ENCODE measurements at regions not wholly inside any gene's neighbourhood (a gene's known extent, or its start where the extent isn't known, plus 50 kb on each side); places are given as distances from the start of the nearest gene placed in this dataset.

DNA sequence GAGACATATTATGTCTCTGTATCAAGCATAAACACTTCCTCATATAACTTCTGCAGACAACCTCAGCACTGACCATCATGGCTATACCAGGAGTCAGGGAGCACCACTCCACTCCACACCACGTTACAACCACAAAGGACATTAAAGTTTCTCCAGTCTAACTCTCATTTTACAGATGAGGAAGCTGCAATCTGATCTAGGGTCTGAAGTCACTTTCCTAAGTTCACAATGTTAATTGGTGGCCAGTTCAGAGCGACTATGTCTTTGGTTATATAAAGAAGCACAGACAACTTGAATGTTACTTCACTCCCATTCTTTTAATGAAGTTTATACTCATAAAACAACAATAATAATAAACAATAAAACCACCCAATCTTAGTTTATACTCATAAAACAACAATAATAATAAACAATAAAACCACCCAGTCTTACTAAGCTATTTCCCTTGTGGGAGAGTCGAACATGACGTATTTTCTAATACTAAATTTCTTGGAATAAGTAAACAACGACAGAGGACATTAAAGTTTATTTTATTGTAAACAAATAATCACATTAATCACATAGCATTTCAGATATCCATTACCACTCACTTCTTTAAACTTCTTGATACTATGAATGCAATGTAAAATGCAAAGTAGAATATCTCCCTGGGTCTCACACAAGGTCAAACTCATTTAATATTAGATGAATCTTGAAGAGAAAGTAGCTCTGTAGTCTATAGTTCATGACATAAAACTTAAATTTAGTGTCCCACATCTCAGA is 72.4 kb upstream of the SSTR1 start:
- Histone ChIP-seq H3K9me3 (ENCODE audit: control insufficient read depth in 2 of 2, low read length in 2 of 2) (no peaks in the 10 kb centered on the region), H3K36me3 (ENCODE audit: control insufficient read depth, insufficient read depth, low read length) (no peaks in the 10 kb centered on the region), H3K4me3 (ENCODE audit: low read depth, low read length) (no peak overlapping the region), H3K4me1 (ENCODE audit: control insufficient read depth, insufficient read depth, low read length, poor library complexity, severe bottlenecking) (no peaks in the 10 kb centered on the region), H3K27ac (ENCODE audit: insufficient read depth, low read length, poor library complexity, severe bottlenecking) (no peak overlapping the region), H3K27me3 (ENCODE audit: control insufficient read depth, insufficient read depth, low read length) (peaks cover 2% of the 10 kb centered on the region)
- no peak overlapping the region for H3K27ac Mint-ChIP-seq
- H3K27me3 Mint-ChIP-seq, result peaks cover 10% of the 10 kb centered on the region
- ATAC-seq (ENCODE audit: low read depth in 2 of 2) (no peak), DNase-seq (no peak)
- no peaks in the 10 kb centered on the region for H3K36me3 Mint-ChIP-seq
- H3K4me3 Mint-ChIP-seq, result no peak overlapping the region
- peaks cover 0 to 5% (median 3%) of the 10 kb centered on the region in 4 donors for H3K4me1 Mint-ChIP-seq
- H3K9me3 Mint-ChIP-seq, result no peaks in the 10 kb centered on the region

DNA sequence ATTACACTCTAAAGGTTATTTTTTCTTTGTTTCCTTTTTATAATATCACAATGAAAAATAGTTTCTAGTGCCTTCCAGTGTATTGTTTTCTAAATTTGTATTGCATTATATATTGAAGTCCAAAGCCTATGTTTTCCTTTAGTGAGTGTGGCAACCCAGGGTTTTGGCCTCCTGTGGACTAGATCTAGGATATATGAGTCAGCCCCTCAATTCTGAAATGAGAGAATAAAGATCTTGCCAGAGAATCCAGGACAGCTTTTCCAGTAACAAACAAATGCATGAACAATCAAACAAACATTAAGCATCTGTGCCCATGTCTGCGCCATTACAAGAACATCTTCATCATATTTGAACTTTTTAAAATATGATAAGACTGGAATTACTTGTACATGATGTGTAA is 70.7 kb upstream of the SSTR1 start:
- peaks cover 4% of the 10 kb centered on the region for H3K27me3 ChIP-seq (ENCODE audit: control insufficient read depth, insufficient read depth, low read length)
- no peak overlapping the region for H3K4me3 ChIP-seq (ENCODE audit: low read depth, low read length)
- Mint-ChIP-seq H3K4me1 (peaks cover 0 to 4% (median 0%) of the 10 kb centered on the region in 4 donors), H3K36me3 (peaks cover 3% of the 10 kb centered on the region), H3K9me3 (no peaks in the 10 kb centered on the region), H3K27ac (no peak overlapping the region), H3K27me3 (peaks cover 21% of the 10 kb centered on the region), H3K4me3 (no peak overlapping the region)
- no peaks in the 10 kb centered on the region for H3K4me1 ChIP-seq (ENCODE audit: control insufficient read depth, insufficient read depth, low read length, poor library complexity, severe bottlenecking)
- ATAC-seq (ENCODE audit: low read depth in 2 of 2), result no peak
- no peaks in the 10 kb centered on the region for H3K9me3 ChIP-seq (ENCODE audit: control insufficient read depth in 2 of 2, low read length in 2 of 2)
- no peaks in the 10 kb centered on the region for H3K36me3 ChIP-seq (ENCODE audit: control insufficient read depth, insufficient read depth, low read length)
- no peak for DNase-seq
- no peak overlapping the region for H3K27ac ChIP-seq (ENCODE audit: insufficient read depth, low read length, poor library complexity, severe bottlenecking)

DNA sequence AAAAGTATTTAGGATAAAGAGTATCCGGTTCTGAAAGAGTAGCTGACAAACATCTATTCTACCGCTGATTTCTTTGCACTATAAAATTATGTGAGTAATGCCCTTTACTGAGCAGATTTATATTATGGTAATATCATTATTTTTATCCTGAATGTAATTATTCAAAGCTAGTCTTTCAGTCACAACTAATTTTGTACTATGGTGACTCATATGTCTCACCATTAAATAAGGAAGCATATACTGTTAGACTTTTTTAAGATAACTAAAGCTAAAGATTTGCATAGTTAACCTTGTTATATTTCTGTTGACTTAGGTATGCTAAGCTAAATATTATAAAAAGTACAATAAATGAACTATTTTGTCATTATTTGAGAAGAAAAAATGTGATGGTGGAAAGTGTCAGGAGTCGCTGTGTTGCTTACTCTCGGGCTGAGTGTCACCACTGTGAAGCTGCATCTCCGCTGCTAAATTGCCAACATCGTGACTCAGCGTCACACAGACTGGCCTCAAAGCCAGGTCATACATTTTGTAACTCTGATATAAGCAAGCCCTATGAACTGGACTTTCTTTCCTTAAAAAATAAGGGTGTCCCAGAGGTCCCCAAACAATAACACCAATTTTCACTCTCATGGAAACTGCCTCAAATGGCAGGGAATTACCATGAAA is 69.1 kb upstream of the SSTR1 start:
- peaks cover 0 to 4% (median 0%) of the 10 kb centered on the region in 4 donors for H3K4me1 Mint-ChIP-seq
- H3K9me3 ChIP-seq (ENCODE audit: control insufficient read depth in 2 of 2, low read length in 2 of 2), result no peaks in the 10 kb centered on the region
- H3K36me3 Mint-ChIP-seq, result peaks cover 3% of the 10 kb centered on the region
- H3K27ac Mint-ChIP-seq, result no peak overlapping the region
- H3K4me1 ChIP-seq (ENCODE audit: control insufficient read depth, insufficient read depth, low read length, poor library complexity, severe bottlenecking), result no peaks in the 10 kb centered on the region
- H3K4me3 Mint-ChIP-seq, result no peak overlapping the region
- H3K27me3 Mint-ChIP-seq, result peaks cover 21% of the 10 kb centered on the region
- no peak overlapping the region for H3K4me3 ChIP-seq (ENCODE audit: low read depth, low read length)
- H3K9me3 Mint-ChIP-seq, result no peaks in the 10 kb centered on the region
- DNase-seq, result no peak
- H3K27ac ChIP-seq (ENCODE audit: insufficient read depth, low read length, poor library complexity, severe bottlenecking), result no peak overlapping the region
- no peak for ATAC-seq (ENCODE audit: low read depth in 2 of 2)
- peaks cover 4% of the 10 kb centered on the region for H3K27me3 ChIP-seq (ENCODE audit: control insufficient read depth, insufficient read depth, low read length)
- H3K36me3 ChIP-seq (ENCODE audit: control insufficient read depth, insufficient read depth, low read length), result no peaks in the 10 kb centered on the region

DNA sequence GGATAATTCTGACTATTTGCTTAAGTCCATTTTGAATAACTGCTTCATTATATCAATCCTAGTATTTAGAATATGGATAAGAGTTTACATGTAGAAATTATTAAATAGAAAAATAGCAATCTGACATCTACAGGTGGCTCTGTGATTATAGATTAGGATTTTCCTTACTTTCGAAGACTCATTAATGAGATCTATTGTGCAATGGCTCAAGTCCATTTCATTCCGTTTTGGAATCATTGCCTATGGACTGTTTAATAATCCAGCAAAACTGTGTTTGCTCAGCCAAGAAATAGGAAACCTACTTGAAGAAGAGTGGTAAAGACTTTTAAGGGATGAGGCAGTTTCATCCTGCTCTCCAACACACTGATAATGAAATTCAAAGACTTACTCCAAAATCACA is 67.8 kb upstream of the SSTR1 start:
- no peaks in the 10 kb centered on the region for H3K4me1 ChIP-seq (ENCODE audit: control insufficient read depth, insufficient read depth, low read length, poor library complexity, severe bottlenecking)
- H3K4me3 Mint-ChIP-seq, result no peak overlapping the region
- H3K36me3 ChIP-seq (ENCODE audit: control insufficient read depth, insufficient read depth, low read length), result no peaks in the 10 kb centered on the region
- H3K36me3 Mint-ChIP-seq, result peaks cover 3% of the 10 kb centered on the region
- H3K9me3 Mint-ChIP-seq, result no peaks in the 10 kb centered on the region
- H3K27ac ChIP-seq (ENCODE audit: insufficient read depth, low read length, poor library complexity, severe bottlenecking), result no peak overlapping the region
- no peak overlapping the region for H3K4me3 ChIP-seq (ENCODE audit: low read depth, low read length)
- ATAC-seq (ENCODE audit: low read depth in 2 of 2) (no peak), DNase-seq (no peak)
- H3K27ac Mint-ChIP-seq, result no peak overlapping the region
- peaks cover 0 to 4% (median 0%) of the 10 kb centered on the region in 4 donors for H3K4me1 Mint-ChIP-seq
- H3K27me3 Mint-ChIP-seq, result peaks cover 25% of the 10 kb centered on the region
- peaks cover 4% of the 10 kb centered on the region for H3K27me3 ChIP-seq (ENCODE audit: control insufficient read depth, insufficient read depth, low read length)
- H3K9me3 ChIP-seq (ENCODE audit: control insufficient read depth in 2 of 2, low read length in 2 of 2), result no peaks in the 10 kb centered on the region

DNA sequence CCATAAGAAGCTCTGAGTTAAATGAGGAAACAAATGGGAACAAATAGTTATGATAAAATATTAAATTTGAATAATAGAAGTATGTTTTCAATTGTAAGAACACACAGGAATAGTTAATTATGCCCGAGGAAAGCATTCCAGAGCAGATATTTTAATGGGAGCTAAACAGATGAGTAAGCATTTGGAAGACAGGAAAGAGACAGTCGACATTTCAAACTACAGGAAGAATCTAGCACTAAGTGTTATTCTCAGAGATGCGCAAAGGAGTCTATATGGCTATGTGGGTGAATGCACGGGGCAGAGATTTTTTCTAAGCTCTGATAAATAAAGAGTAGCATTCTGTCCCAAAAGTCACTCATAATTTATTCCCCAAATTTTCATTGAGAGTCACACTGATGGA is 64.5 kb upstream of the SSTR1 start:
- Histone ChIP-seq H3K36me3 (ENCODE audit: control insufficient read depth, insufficient read depth, low read length) (no peaks in the 10 kb centered on the region), H3K27me3 (ENCODE audit: control insufficient read depth, insufficient read depth, low read length) (peaks cover 4% of the 10 kb centered on the region), H3K4me1 (ENCODE audit: control insufficient read depth, insufficient read depth, low read length, poor library complexity, severe bottlenecking) (no peaks in the 10 kb centered on the region), H3K27ac (ENCODE audit: insufficient read depth, low read length, poor library complexity, severe bottlenecking) (no peak overlapping the region), H3K9me3 (ENCODE audit: control insufficient read depth in 2 of 2, low read length in 2 of 2) (no peaks in the 10 kb centered on the region), H3K4me3 (ENCODE audit: low read depth, low read length) (no peak overlapping the region)
- H3K27me3 Mint-ChIP-seq, result peaks cover 29% of the 10 kb centered on the region
- peaks cover 0 to 3% (median 0%) of the 10 kb centered on the region in 7 donors for H3K9me3 Mint-ChIP-seq
- no peak overlapping the region for H3K4me3 Mint-ChIP-seq
- peaks cover 3% of the 10 kb centered on the region for H3K36me3 Mint-ChIP-seq
- ATAC-seq (ENCODE audit: low read depth in 2 of 2), result no peak
- H3K27ac Mint-ChIP-seq, result no peak overlapping the region
- DNase-seq, result no peak
- no peaks in the 10 kb centered on the region for H3K4me1 Mint-ChIP-seq

DNA sequence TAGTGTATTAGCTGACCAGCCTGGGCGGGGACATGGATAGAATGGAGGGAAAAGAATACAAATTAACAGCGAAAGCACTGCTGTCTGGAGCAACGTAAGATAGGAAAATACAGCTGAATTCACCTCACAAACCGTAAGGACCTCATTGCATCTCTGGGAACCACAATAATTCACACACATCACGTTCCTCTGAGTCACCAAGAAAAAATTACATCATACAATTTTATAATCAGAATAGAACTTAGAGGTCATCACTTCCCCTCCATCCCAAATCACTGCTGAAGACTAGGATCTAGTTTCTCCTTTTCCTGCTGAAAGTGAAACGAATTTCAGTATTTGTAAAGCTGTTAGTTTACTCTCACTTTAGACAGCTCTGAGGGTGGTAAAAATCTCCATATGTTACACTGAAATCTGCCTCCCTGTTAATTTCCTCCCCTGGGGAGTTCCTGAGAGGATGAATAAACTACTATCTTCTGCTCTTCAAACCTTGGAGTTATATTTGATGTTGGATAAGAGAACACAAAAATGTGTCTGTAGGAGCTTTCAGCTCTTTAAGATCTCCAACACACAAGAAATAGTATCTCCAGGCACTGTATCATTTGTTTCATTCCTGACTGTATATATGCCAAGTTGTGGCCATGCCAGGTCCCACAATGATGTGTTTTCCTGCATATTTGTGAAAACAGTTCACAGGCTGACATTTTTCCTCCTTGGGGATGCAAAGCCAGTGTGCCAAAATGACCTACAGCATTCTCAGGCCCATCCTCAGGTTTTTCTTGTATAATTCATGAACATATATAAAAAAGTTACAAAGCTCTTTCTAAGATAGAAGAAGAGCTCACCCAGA is 63.8 kb upstream of the SSTR1 start:
- no peaks in the 10 kb centered on the region for H3K9me3 ChIP-seq (ENCODE audit: control insufficient read depth in 2 of 2, low read length in 2 of 2)
- H3K27ac ChIP-seq (ENCODE audit: insufficient read depth, low read length, poor library complexity, severe bottlenecking), result no peak overlapping the region
- H3K36me3 Mint-ChIP-seq, result peaks cover 3% of the 10 kb centered on the region
- H3K27ac Mint-ChIP-seq, result no peak overlapping the region
- H3K4me3 Mint-ChIP-seq, result no peak overlapping the region
- peaks cover 4% of the 10 kb centered on the region for H3K27me3 ChIP-seq (ENCODE audit: control insufficient read depth, insufficient read depth, low read length)
- H3K4me1 ChIP-seq (ENCODE audit: control insufficient read depth, insufficient read depth, low read length, poor library complexity, severe bottlenecking), result no peaks in the 10 kb centered on the region
- no peaks in the 10 kb centered on the region for H3K36me3 ChIP-seq (ENCODE audit: control insufficient read depth, insufficient read depth, low read length)
- DNase-seq (no peak), ATAC-seq (ENCODE audit: low read depth in 2 of 2) (no peak)
- no peak overlapping the region for H3K4me3 ChIP-seq (ENCODE audit: low read depth, low read length)
- peaks cover 0 to 3% (median 0%) of the 10 kb centered on the region in 7 donors for H3K9me3 Mint-ChIP-seq
- peaks cover 26% of the 10 kb centered on the region for H3K27me3 Mint-ChIP-seq
- H3K4me1 Mint-ChIP-seq, result no peaks in the 10 kb centered on the region

DNA sequence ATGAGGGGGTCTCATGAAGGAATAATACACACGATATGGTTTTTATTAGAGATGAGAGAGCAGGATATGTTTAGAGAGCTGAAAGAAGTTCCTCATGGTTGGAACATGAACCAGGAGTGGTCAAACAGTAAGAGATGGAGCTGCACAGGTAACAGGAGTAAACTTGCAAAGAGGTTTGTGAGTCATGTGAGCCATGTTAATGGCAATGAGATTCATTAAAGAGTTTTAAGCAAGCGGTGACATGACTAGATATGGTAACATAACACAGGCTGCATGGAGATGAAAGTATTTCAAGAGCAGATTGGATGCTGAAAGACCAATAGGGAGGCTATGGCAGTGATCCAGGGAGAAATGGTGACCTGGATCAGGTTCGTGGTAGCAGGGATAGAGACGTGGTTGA is 62.6 kb upstream of the SSTR1 start:
- Mint-ChIP-seq H3K27me3 (peaks cover 23% of the 10 kb centered on the region), H3K27ac (peak overlapping the region in 2 of 3 donors; percentile 2 to 34), H3K4me1 (peaks cover 0 to 6% (median 3%) of the 10 kb centered on the region in 4 donors), H3K36me3 (peaks cover 3% of the 10 kb centered on the region), H3K9me3 (peaks cover 0 to 3% (median 0%) of the 10 kb centered on the region in 7 donors), H3K4me3 (no peak overlapping the region)
- ATAC-seq (ENCODE audit: low read depth in 2 of 2) (no peak), DNase-seq (no peak)
- Histone ChIP-seq H3K9me3 (ENCODE audit: control insufficient read depth in 2 of 2, low read length in 2 of 2) (no peaks in the 10 kb centered on the region), H3K4me3 (ENCODE audit: low read depth, low read length) (no peak overlapping the region), H3K4me1 (ENCODE audit: control insufficient read depth, insufficient read depth, low read length, poor library complexity, severe bottlenecking) (no peaks in the 10 kb centered on the region), H3K36me3 (ENCODE audit: control insufficient read depth, insufficient read depth, low read length) (no peaks in the 10 kb centered on the region), H3K27ac (ENCODE audit: insufficient read depth, low read length, poor library complexity, severe bottlenecking) (no peak overlapping the region), H3K27me3 (ENCODE audit: control insufficient read depth, insufficient read depth, low read length) (peaks cover 4% of the 10 kb centered on the region)

Data from CD4-positive, CD25-positive, alpha-beta regulatory T cell (primary cell).